ENCODE measurements at regions not wholly inside any gene's neighbourhood (a gene's known extent, or its start where the extent isn't known, plus 50 kb on each side); places are given as distances from the start of the nearest gene placed in this dataset.
"Not testable (repeated sequence)": the region's sequence is repeated elsewhere in the genome, so short reads cannot be mapped to it uniquely, and the experiment has no call there.

DNA sequence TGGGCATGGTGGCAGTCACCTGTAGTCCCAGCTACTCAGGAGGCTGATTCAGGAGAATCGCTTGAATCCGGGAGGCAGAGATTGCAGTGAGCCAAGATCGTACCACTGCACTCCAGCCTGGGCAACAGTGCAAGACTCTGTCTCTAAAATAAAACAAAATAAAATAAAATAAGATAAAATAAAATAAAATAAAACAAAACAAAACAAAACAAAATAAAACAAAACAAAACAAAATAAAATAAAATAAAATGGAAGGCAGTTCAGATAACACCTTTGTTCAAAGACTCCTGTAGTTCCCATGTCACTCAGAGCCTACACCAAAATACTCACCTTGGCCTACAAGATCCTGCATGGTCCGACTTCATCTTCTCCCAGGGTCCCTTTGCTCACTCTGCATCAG, 61.3 kb downstream of the SYF2 start:
- not testable (repeated sequence) for FAIRE-seq; DNase-seq (ENCODE audit: insufficient read length, low spot score)

DNA sequence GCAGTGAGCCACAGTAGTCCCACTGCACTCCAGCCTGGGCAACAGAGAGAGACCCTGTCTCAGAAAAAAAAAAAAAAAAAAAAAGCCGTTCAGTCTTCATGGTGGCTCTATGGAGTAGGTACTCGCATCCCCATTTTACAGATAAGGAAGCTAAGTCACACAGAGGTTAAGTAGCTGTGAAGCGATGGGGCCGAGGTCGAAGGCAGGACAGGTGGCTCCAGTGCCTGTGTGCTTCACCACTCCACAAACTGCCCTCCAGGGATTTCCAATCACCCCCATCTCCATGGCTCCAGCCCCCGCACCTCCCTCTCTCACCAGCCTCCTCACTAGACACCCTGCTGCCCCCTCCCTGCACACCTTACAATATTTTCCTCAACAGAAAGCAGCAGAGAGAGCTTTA, 61.9 kb downstream of the SYF2 start:
- FAIRE-seq (no peak), DNase-seq (ENCODE audit: insufficient read length, low spot score) (no peak)
- TF ChIP-seq SPI1 (IDR thresholded peaks at IDR 0.05; ENCODE audit: low read depth, low read length) (no peak), PAX5 (IDR thresholded peaks at IDR 0.05; ENCODE audit: insufficient read depth, low read length, severe bottlenecking) (no peak), POLR2AphosphoS5 (IDR thresholded peaks at IDR 0.05; ENCODE audit: low read depth, low read length) (no peak), POU2F2 (IDR thresholded peaks at IDR 0.05; ENCODE audit: low read depth, low read length) (no peak), POLR2A (IDR thresholded peaks at IDR 0.05; ENCODE audit: low read depth, low read length) (no peak), TAF1 (IDR thresholded peaks at IDR 0.05; ENCODE audit: low read depth, low read length) (no peak)

DNA sequence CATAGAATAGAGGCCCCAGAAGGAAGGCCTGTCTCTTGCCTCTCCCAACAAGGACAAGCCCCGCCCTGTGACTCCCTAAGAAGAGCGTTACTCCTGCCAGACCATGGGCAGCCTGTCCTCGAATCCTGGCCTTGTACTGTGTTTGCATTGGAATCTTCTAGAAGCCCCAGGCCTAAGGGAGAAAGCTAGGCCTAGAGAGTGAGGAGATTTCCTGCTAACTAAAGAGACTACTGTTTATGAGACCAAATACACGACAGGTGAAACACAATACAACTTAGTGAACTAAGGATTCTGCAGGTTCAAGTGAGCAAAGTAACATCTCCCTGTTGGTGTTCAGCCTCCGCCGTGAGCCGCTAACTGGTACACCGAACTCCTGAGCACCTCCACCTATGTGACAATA, 62.7 kb downstream of the SYF2 start:
- FAIRE-seq (no peak), DNase-seq (ENCODE audit: insufficient read length, low spot score) (no peak)
- TF ChIP-seq POU2F2 (IDR thresholded peaks at IDR 0.05; ENCODE audit: low read depth, low read length) = no peak
- no peak for TF ChIP-seq SPI1 (IDR thresholded peaks at IDR 0.05; ENCODE audit: low read depth, low read length)
- TF ChIP-seq POLR2A (IDR thresholded peaks at IDR 0.05; ENCODE audit: low read depth, low read length) = no peak

DNA sequence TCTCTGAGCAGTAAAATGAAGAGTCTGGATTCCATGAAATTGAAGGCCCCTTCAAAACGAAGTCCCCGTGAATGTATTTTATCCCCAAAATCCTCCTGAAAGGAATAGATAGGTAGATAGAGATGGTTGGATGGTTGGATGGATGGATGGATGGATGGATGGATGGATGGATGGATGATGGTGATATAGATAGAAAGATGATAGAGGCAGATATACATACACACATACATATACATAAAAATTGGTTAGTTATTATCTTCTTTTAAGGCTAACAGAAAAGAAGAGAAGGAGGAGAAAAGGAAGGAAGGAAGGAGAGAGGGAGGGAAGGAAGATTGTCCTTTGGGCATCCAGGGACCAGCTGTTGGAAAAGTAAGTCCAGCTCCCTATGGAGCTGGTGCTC, 63.1 kb downstream of the SYF2 start:
- no peak for FAIRE-seq
- TF ChIP-seq SPI1 (IDR thresholded peaks at IDR 0.05; ENCODE audit: low read depth, low read length) (no peak), POLR2A (IDR thresholded peaks at IDR 0.05; ENCODE audit: low read depth, low read length) (no peak)
- no peak for DNase-seq (ENCODE audit: insufficient read length, low spot score)

DNA sequence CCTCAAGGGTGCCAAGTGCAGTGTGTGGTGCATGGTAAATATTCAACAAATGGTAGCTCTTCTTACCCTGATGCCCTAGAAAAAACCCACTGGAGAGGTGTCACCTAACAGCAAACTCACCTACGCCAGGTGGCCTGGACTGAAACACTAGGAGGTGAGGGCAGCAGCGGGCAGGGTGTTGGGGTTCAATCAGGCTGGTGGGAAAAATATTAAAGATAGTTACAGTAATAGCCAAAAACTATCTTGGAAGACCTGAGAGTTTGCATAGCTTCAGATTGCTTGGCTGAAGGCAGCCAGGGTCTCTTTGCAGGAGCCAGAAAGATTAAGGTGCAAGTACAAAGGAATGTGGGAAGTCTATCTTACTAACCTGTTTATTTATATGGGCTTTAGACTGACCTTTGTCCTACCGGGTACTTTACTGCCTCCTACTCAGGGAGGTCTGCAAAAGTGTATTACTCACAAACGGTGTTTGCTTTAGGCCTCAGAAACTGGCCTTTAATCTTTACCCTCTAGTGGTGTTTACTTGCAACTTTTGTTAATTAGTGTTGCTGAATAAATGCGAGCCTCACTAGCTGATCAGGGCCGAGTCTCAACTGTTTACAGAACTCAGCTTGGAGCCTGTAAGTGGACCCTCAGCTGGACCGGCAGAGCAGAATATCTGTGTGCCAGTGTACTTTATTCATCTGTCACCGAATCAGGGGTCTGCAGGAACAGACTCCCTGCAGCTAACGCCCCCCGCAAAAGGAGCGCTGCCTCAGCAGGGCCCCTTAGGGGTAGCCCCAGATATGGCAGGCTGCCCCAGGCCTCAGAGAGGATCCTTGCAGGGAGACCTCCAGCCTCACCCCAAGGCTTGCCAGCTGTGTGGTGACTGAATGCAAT, 63.9 kb downstream of the SYF2 start:
- FAIRE-seq = no peak
- TF ChIP-seq TAF1 (IDR thresholded peaks at IDR 0.05; ENCODE audit: low read depth, low read length) = no peak
- no peak for TF ChIP-seq POU2F2 (IDR thresholded peaks at IDR 0.05; ENCODE audit: low read depth, low read length)
- no peak for TF ChIP-seq POLR2AphosphoS5 (IDR thresholded peaks at IDR 0.05; ENCODE audit: low read depth, low read length)
- TF ChIP-seq SPI1 (IDR thresholded peaks at IDR 0.05; ENCODE audit: low read depth, low read length) = no peak
- TF ChIP-seq PAX5 (IDR thresholded peaks at IDR 0.05; ENCODE audit: insufficient read depth, low read length, severe bottlenecking) = no peak
- TF ChIP-seq POLR2A (IDR thresholded peaks at IDR 0.05; ENCODE audit: low read depth, low read length) = no peak
- DNase-seq (ENCODE audit: insufficient read length, low spot score) = no peak

DNA sequence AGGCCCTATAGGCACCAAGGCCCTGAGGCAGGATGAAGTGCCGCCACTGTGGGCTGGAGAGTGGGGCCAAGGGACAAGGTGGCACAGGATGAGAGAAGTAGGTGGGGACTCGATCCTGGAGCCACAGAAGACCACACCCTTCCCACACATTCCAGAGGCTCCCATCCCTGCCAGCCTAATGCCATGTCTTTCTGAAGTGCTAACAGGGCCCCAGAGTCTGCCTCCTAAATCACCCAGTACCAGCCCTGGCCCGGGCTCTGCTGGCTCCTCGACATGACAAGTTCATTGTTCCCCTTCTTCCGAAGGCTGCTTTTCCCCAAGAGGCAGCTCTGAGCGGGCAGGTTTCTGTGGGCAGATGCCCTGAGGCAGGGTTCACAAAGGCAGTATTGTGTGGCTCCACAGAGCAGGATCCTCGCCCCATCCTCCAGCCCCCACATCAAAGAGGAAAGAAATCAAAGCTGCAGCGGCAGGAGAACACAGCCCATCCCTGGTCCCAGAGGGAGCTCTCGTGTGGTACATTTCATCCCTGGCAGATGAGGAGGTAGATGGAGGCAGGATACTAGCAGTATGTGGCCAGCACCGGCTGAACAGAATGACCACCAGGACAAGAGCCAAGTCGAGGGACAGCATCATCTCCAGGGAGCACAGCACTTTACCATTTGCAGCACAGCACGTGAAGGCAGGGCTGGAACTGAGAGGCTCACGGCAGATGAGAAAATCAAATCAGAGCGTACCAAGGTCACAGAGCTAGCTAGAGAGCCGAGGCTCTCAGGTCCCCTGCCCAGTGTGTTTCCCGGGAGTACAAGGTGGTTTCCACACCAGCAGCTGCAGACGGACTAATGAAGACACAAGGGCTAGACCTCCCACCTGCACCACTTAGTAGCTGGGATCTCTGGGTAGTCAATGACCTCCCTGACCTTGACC, 64.8 kb downstream of the SYF2 start:
- no peak for TF ChIP-seq PAX5 (IDR thresholded peaks at IDR 0.05; ENCODE audit: insufficient read depth, low read length, severe bottlenecking)
- TF ChIP-seq POLR2AphosphoS5 (IDR thresholded peaks at IDR 0.05; ENCODE audit: low read depth, low read length) = no peak
- TF ChIP-seq POU2F2 (IDR thresholded peaks at IDR 0.05; ENCODE audit: low read depth, low read length) = no peak
- no peak for TF ChIP-seq SPI1 (IDR thresholded peaks at IDR 0.05; ENCODE audit: low read depth, low read length)
- no peak for TF ChIP-seq TAF1 (IDR thresholded peaks at IDR 0.05; ENCODE audit: low read depth, low read length)
- no peak for TF ChIP-seq POLR2A (IDR thresholded peaks at IDR 0.05; ENCODE audit: low read depth, low read length)

DNA sequence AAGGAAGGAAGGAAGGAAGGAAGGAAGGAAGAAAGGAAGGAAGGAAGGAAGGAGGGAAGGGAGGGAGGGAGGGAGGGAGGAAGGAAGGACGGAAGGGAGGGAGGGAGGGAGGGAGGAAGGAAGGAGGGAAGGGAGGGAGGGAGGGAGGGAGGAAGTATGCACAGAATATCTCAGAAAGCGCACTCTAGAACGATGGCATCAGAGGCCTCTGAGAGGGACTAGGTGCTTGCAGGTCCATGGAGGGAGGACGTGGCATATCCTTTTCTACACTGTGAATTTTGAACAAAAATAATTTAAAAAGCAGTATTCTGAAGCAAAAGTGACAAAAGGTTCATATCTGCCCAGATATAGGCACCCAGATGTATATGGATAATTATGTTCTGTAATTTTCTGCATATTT, 65.5 kb downstream of the SYF2 start:
- FAIRE-seq (no peak), DNase-seq (ENCODE audit: insufficient read length, low spot score) (no peak)
- TF ChIP-seq SPI1 (IDR thresholded peaks at IDR 0.05; ENCODE audit: low read depth, low read length) (no peak), PAX5 (IDR thresholded peaks at IDR 0.05; ENCODE audit: insufficient read depth, low read length, severe bottlenecking) (no peak), POLR2AphosphoS5 (IDR thresholded peaks at IDR 0.05; ENCODE audit: low read depth, low read length) (no peak), POLR2A (IDR thresholded peaks at IDR 0.05; ENCODE audit: low read depth, low read length) (no peak), TAF1 (IDR thresholded peaks at IDR 0.05; ENCODE audit: low read depth, low read length) (no peak), POU2F2 (IDR thresholded peaks at IDR 0.05; ENCODE audit: low read depth, low read length) (no peak)

More for the DNA sequence above, 64.8 kb downstream of the SYF2 start:
- no peak for DNase-seq (ENCODE audit: insufficient read length, low spot score)
- FAIRE-seq = no peak

DNA sequence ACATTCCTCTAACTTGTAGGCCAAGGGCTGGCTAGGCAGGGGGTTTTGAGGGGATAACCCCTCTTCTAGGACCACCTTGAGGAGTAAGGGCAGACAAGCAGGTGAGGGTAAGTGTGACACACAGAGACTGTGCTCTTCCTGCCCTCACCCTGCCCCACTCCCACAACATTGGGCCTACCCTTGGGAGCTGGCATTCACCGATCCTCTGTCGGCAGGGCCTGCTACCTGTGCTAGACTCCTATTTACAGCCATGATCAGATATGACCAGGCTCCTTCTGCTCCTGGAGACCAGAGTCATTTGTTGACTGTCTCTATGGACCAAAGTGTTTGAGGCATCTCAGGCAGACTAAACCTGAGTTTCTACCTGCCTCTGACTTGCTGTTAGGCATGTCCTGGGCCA, 68.3 kb downstream of the SYF2 start:
- no peak for DNase-seq (ENCODE audit: insufficient read length, low spot score)
- FAIRE-seq = no peak

DNA sequence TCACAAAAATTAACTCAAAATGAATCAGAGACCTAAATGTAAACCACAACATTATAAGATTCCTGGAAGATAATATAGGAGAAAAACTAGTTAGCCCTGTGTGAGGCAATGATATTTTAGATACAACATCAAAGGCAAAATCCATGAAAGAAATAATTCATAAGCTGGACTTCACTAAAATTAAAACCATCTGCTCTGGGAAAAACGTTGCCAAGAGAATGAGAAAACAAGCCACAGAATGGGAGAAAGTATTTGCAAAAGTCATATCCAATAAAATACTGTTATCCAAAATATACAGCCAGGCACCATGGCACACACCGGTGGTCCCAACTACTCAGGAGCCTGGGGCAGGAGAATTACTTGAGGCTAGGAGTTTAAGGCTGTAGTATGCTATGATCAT, 70.3 kb downstream of the SYF2 start:
- DNase-seq (ENCODE audit: insufficient read length, low spot score) (no peak), FAIRE-seq (no peak)
- no peak for TF ChIP-seq SPI1 (IDR thresholded peaks at IDR 0.05; ENCODE audit: low read depth, low read length)
- no peak for TF ChIP-seq POLR2AphosphoS5 (IDR thresholded peaks at IDR 0.05; ENCODE audit: low read depth, low read length)
- no peak for TF ChIP-seq TAF1 (IDR thresholded peaks at IDR 0.05; ENCODE audit: low read depth, low read length)
- TF ChIP-seq POU2F2 (IDR thresholded peaks at IDR 0.05; ENCODE audit: low read depth, low read length) = no peak
- TF ChIP-seq POLR2A (IDR thresholded peaks at IDR 0.05; ENCODE audit: low read depth, low read length) = no peak
- TF ChIP-seq PAX5 (IDR thresholded peaks at IDR 0.05; ENCODE audit: insufficient read depth, low read length, severe bottlenecking) = no peak

More for the DNA sequence above, 68.3 kb downstream of the SYF2 start:
- TF ChIP-seq POU2F2 (IDR thresholded peaks at IDR 0.05; ENCODE audit: low read depth, low read length) (no peak), POLR2A (IDR thresholded peaks at IDR 0.05; ENCODE audit: low read depth, low read length) (no peak), SPI1 (IDR thresholded peaks at IDR 0.05; ENCODE audit: low read depth, low read length) (no peak), PAX5 (IDR thresholded peaks at IDR 0.05; ENCODE audit: insufficient read depth, low read length, severe bottlenecking) (no peak), POLR2AphosphoS5 (IDR thresholded peaks at IDR 0.05; ENCODE audit: low read depth, low read length) (no peak), TAF1 (IDR thresholded peaks at IDR 0.05; ENCODE audit: low read depth, low read length) (no peak)
